ENCODE measurements at regions not wholly inside any gene's neighbourhood (a gene's known extent, or its start where the extent isn't known, plus 50 kb on each side); places are given as distances from the start of the nearest gene placed in this dataset.

DNA sequence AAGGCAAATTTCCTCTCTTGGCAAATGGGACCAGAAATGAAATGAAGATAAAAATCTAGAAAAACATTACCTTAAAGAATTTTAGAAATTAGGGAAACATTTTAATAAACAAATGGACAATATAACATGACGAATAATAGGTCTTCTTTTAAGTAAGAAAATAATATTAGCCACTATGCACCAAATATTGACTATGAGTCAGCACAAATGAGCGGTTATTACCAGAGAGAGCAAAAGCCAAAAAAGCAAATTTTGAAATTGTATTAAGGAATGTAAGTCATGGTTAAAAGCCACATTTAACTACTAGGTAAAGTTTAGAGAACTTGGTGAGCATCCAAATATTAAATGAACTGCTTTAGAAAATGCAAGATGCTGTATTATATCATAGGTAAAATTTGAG is 376.6 kb upstream of the JAG1 start:
- Histone ChIP-seq H3K36me3 (no peaks in the 10 kb centered on the region), H3K27ac (no peak overlapping the region), H3K4me3 (no peak overlapping the region), H3K4me1 (no peaks in the 10 kb centered on the region), H3K27me3 (no peaks in the 10 kb centered on the region), H3K9me3 (no peaks in the 10 kb centered on the region)
- TF ChIP-seq, protein P1, sequence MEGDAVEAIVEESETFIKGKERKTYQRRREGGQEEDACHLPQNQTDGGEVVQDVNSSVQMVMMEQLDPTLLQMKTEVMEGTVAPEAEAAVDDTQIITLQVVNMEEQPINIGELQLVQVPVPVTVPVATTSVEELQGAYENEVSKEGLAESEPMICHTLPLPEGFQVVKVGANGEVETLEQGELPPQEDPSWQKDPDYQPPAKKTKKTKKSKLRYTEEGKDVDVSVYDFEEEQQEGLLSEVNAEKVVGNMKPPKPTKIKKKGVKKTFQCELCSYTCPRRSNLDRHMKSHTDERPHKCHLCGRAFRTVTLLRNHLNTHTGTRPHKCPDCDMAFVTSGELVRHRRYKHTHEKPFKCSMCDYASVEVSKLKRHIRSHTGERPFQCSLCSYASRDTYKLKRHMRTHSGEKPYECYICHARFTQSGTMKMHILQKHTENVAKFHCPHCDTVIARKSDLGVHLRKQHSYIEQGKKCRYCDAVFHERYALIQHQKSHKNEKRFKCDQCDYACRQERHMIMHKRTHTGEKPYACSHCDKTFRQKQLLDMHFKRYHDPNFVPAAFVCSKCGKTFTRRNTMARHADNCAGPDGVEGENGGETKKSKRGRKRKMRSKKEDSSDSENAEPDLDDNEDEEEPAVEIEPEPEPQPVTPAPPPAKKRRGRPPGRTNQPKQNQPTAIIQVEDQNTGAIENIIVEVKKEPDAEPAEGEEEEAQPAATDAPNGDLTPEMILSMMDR (IDR thresholded peaks at IDR 0.05): no peak
- DNase-seq (ENCODE audit: low spot score): no peak

- no peaks in the 10 kb centered on the region for H3K9me3 ChIP-seq
- TF ChIP-seq, protein P1 (IDR thresholded peaks at IDR 0.05): no peak
- H3K27ac ChIP-seq: no peak overlapping the region
These were observed 377.3 kb upstream of the JAG1 start for GRCh38 chr20:11051136-11051535.

DNA sequence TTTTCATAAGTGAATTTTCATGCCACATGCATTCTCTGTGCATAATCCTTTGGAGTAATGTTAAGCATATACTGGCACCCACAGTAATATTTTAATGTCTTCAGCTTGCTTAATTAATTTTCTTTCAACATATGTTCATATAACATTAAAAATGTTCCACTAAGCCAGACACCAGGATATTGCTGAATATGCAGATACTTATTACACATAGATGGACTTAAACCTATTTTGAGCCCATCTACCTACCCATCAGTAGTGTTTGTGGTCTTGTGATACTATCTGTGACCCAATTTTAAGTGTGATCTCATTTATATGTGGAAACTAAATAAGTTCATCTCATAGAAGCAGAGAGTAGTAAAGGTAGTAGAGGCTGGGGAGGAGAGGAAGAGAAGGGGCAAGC is 379.5 kb upstream of the JAG1 start:
- no peaks in the 10 kb centered on the region for H3K4me1 ChIP-seq
- no peak for DNase-seq (ENCODE audit: low spot score)
- TF ChIP-seq, protein P1 (IDR thresholded peaks at IDR 0.05): no peak
- no peak overlapping the region for H3K4me3 ChIP-seq
- H3K9me3 ChIP-seq: no peaks in the 10 kb centered on the region
- no peaks in the 10 kb centered on the region for H3K36me3 ChIP-seq
- no peak overlapping the region for H3K27ac ChIP-seq
- no peaks in the 10 kb centered on the region for H3K27me3 ChIP-seq

More at GRCh38 chr20:11051136-11051535, 377.3 kb upstream of the JAG1 start:
- no peak overlapping the region for H3K4me3 ChIP-seq
- DNase-seq (ENCODE audit: low spot score): no peak
- no peaks in the 10 kb centered on the region for H3K27me3 ChIP-seq
- H3K36me3 ChIP-seq: no peaks in the 10 kb centered on the region
- H3K4me1 ChIP-seq: no peaks in the 10 kb centered on the region

DNA sequence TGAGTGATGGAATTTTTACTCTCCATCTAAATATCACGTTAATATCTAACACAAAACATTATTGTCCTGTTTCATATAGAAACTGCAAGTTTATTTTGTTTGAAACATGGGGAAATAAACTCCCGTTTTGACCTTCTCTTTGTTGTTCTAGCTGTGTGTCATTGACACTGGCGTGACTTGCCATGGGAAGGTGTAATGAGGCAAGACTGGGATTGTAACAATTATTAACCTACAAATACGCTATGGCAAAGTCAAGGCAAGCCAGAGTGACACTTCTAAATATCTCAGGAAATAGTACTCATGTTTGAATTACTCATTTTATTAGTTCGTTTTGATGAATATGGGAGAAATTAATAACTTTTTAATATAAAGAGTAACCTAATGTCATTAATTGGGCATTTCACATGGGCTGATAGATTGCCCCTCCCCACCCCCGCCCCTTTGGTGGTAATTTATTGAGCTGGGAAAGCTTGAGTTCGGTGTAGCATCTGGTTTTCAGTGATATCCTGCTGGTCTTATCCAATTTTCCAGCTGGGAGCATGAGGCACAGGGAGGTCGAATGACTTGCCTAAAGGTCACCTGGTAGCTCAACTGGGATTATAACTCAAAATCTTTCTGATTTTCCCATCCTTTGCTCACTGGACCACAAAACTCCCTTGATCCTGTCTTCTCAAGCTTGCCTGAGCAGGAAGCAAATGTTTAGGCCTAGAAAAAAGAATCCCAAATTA is 380.6 kb upstream of the JAG1 start:
- no peak overlapping the region for H3K4me3 ChIP-seq
- H3K27ac ChIP-seq: no peak overlapping the region
- no peaks in the 10 kb centered on the region for H3K9me3 ChIP-seq
- no peaks in the 10 kb centered on the region for H3K4me1 ChIP-seq
- TF ChIP-seq, protein P1 (IDR thresholded peaks at IDR 0.05): no peak
- H3K27me3 ChIP-seq: no peaks in the 10 kb centered on the region
- H3K36me3 ChIP-seq: no peaks in the 10 kb centered on the region
- DNase-seq (ENCODE audit: low spot score): no peak

GRCh38 chr20:11056414-11056813 is 382.6 kb upstream of the JAG1 start:
- no peaks in the 10 kb centered on the region for H3K36me3 ChIP-seq
- DNase-seq (ENCODE audit: low spot score): no peak
- no peaks in the 10 kb centered on the region for H3K27me3 ChIP-seq
- H3K4me3 ChIP-seq: no peak overlapping the region
- no peaks in the 10 kb centered on the region for H3K4me1 ChIP-seq
- no peak overlapping the region for H3K27ac ChIP-seq
- TF ChIP-seq, protein P1 (IDR thresholded peaks at IDR 0.05): no peak
- no peaks in the 10 kb centered on the region for H3K9me3 ChIP-seq

DNA sequence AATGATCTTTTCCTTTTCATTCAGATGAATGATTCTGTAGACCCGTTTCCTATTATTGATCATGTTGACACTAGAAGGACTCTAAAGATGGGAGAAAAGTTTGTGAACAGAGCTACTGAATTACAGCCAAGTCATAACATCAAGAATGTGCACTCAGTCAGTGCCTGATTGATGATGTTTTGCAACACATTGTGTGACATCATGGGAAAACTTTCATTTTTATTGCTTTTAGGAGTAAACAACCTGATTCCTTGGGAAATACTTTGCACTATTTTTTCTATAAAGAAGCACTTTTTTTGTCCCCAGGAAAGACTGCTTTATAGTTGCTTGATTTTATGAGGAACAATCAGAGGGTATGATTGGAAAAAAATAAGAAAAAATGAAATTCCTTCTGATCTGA is 383.8 kb upstream of the JAG1 start:
- no peaks in the 10 kb centered on the region for H3K9me3 ChIP-seq
- H3K27me3 ChIP-seq: no peaks in the 10 kb centered on the region
- no peak for DNase-seq (ENCODE audit: low spot score)
- TF ChIP-seq, protein P1 (IDR thresholded peaks at IDR 0.05): no peak
- no peaks in the 10 kb centered on the region for H3K36me3 ChIP-seq
- no peak overlapping the region for H3K4me3 ChIP-seq
- no peaks in the 10 kb centered on the region for H3K4me1 ChIP-seq
- H3K27ac ChIP-seq: no peak overlapping the region

Measured in right atrium auricular region (tissue), 2 donors.